Tibial nerve (tissue), 4 donors: ENCODE measurements at regions not wholly inside any gene's neighbourhood (a gene's known extent, or its start where the extent isn't known, plus 50 kb on each side); places are given as distances from the start of the nearest gene placed in this dataset.

Experiments
- CTCF ChIP-seq, 5 experiments: fragments of 200-600 bp in 3 of 5; fragments of 450-650 bp in 2 of 5; sonication (generic) in 3 of 5; IDR thresholded peaks; one replicate each; pipeline ENCODE4 v1.5.1; 2016 to 2019; ENCODE audit warnings: antibody characterized with exemption in 5 of 5, mild to moderate bottlenecking in 3 of 5, moderate library complexity in 2 of 5
- EP300 ChIP-seq, 2 donors: sonication (generic); formaldehyde crosslinking; IDR thresholded peaks; one replicate each; pipeline ENCODE4 v1.6.1; 2017; ENCODE audit warnings: antibody characterized with exemption in 2 of 2, mild to moderate bottlenecking in 1 of 2

DNA sequence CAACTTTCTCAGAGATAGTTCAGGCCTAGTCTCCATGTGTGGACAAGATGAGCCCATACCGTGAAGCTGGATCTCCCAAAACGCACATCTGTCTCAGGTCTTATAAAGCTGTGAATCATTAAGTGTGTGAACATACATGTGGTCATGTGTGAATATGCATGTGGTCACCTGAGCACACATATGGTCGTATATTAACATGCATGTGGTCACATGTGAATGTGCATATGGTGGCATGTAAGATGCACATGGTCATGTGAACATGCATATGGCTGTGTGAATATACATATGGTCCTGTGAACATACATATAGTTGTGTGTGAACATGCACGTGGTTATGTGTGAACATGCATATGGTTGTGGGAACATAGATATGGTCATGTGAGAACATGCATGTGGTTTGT, 172.5 kb upstream of the PZP start:
- TF ChIP-seq CTCF (IDR thresholded peaks at IDR 0.05), result no peak
- TF ChIP-seq EP300 (IDR thresholded peaks at IDR 0.05), result no peak
